ENCODE measurements at regions not wholly inside any gene's neighbourhood (a gene's known extent, or its start where the extent isn't known, plus 50 kb on each side); places are given as distances from the start of the nearest gene placed in this dataset.

DNA sequence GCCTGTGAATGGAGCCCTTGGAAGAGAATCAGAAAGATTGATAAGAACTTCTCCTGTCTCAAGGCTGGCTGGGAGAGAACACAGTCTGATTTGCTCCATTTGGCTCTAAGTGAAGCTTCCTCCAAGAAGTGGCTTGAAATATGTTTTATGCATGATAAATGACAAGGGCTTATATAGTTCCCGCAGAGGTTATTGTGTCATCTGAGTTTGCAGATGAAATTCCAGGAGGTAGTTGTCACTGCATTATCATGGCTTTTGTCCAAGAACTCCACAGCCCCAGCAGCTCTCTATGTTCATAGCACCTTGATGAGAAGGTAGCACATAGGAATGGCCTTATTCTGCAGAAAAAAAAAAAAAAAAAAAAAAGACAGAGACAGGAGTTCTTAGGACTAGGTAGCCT is 108.5 kb downstream of the DACT1 start:
- TF ChIP-seq, protein P1, sequence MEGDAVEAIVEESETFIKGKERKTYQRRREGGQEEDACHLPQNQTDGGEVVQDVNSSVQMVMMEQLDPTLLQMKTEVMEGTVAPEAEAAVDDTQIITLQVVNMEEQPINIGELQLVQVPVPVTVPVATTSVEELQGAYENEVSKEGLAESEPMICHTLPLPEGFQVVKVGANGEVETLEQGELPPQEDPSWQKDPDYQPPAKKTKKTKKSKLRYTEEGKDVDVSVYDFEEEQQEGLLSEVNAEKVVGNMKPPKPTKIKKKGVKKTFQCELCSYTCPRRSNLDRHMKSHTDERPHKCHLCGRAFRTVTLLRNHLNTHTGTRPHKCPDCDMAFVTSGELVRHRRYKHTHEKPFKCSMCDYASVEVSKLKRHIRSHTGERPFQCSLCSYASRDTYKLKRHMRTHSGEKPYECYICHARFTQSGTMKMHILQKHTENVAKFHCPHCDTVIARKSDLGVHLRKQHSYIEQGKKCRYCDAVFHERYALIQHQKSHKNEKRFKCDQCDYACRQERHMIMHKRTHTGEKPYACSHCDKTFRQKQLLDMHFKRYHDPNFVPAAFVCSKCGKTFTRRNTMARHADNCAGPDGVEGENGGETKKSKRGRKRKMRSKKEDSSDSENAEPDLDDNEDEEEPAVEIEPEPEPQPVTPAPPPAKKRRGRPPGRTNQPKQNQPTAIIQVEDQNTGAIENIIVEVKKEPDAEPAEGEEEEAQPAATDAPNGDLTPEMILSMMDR (IDR thresholded peaks at IDR 0.05 in 8 of 11, conservative IDR thresholded peaks at IDR 0.05 in 3 of 11), result no peak
- TF ChIP-seq POLR2AphosphoS5 (IDR thresholded peaks at IDR 0.05) (no peak), POLR2A (IDR thresholded peaks at IDR 0.05) (no peak)
